ENCODE measurements at regions not wholly inside any gene's neighbourhood (a gene's known extent, or its start where the extent isn't known, plus 50 kb on each side); places are given as distances from the start of the nearest gene placed in this dataset.

GRCh38 chr3:70899816-70900215, 587.4 kb upstream of the MDFIC2 start:
- no peak for FAIRE-seq

GRCh38 chr3:70890020-70890394, 577.6 kb upstream of the MDFIC2 start:
- FAIRE-seq = no peak

GRCh38 chr3:70889162-70890019, 577.0 kb upstream of the MDFIC2 start:
- FAIRE-seq = no peak

- FAIRE-seq = no peak
These were observed 573.2 kb upstream of the MDFIC2 start for GRCh38 chr3:70885636-70886035.

GRCh38 chr3:70882104-70882503, 569.7 kb upstream of the MDFIC2 start:
- no peak for FAIRE-seq

- no peak for FAIRE-seq
These were observed 568.0 kb upstream of the MDFIC2 start for GRCh38 chr3:70880421-70880820.

GRCh38 chr3:70876154-70876553, 563.7 kb upstream of the MDFIC2 start:
- FAIRE-seq = no peak

- FAIRE-seq = no peak
These were observed 561.8 kb upstream of the MDFIC2 start for GRCh38 chr3:70874196-70874595.

- FAIRE-seq = no peak
These were observed 561.2 kb upstream of the MDFIC2 start for GRCh38 chr3:70873686-70874085.

- FAIRE-seq = no peak
These were observed 559.6 kb upstream of the MDFIC2 start for GRCh38 chr3:70871909-70872656.

GRCh38 chr3:70870576-70870975, 558.1 kb upstream of the MDFIC2 start:
- FAIRE-seq = no peak

GRCh38 chr3:70868561-70868960, 556.1 kb upstream of the MDFIC2 start:
- FAIRE-seq = no peak

- FAIRE-seq = no peak
These were observed 550.6 kb upstream of the MDFIC2 start for GRCh38 chr3:70863049-70863448.

- no peak for FAIRE-seq
These were observed 549.4 kb upstream of the MDFIC2 start for GRCh38 chr3:70861855-70862254.

- no peak for FAIRE-seq
These were observed 548.8 kb upstream of the MDFIC2 start for GRCh38 chr3:70861234-70861633.

GRCh38 chr3:70857916-70858315, 545.5 kb upstream of the MDFIC2 start:
- no peak for FAIRE-seq

GRCh38 chr3:70856414-70857162, 544.1 kb upstream of the MDFIC2 start:
- no peak for FAIRE-seq

GRCh38 chr3:70855149-70855548, 542.7 kb upstream of the MDFIC2 start:
- FAIRE-seq = no peak

- FAIRE-seq = no peak
These were observed 541.7 kb upstream of the MDFIC2 start for GRCh38 chr3:70854108-70854507.

- FAIRE-seq = no peak
These were observed 540.9 kb upstream of the MDFIC2 start for GRCh38 chr3:70853161-70853944.

- no peak for FAIRE-seq
These were observed 537.7 kb upstream of the MDFIC2 start for GRCh38 chr3:70849911-70850699.

Measured in A204.1 (cell line).